DMS53 treated with DMSO at 0.1 percent for 48 hours (cell line): ENCODE measurements at regions not wholly inside any gene's neighbourhood (a gene's known extent, or its start where the extent isn't known, plus 50 kb on each side); places are given as distances from the start of the nearest gene placed in this dataset.
A peak's percentile ranks its signal among the peaks of the same experiment; 100 is the strongest.

Experiments
- DNase-seq: peaks from one replicate; lab custom pipeline; 2025; ENCODE audit not compliant: unreplicated experiment; lab: John Stamatoyannopoulos, UW

GRCh38 chr2:209334188-209335017, 89.4 kb upstream of the MAP2 start:
- DNase-seq, result peak; percentile 89

GRCh38 chr2:209340522-209340921, 83.3 kb upstream of the MAP2 start:
- no peak for DNase-seq

GRCh38 chr2:209344349-209344748, 79.5 kb upstream of the MAP2 start:
- DNase-seq, result no peak

- no peak for DNase-seq
Observed at GRCh38 chr2:209348433-209348832, 75.4 kb upstream of the MAP2 start.

GRCh38 chr2:209351636-209352035, 72.2 kb upstream of the MAP2 start:
- DNase-seq, result no peak

- no peak for DNase-seq
Observed at GRCh38 chr2:209358992-209359391, 64.9 kb upstream of the MAP2 start.

GRCh38 chr2:209367075-209367747, 56.6 kb upstream of the MAP2 start:
- DNase-seq, result no peak

GRCh38 chr2:209368406-209368805, 55.4 kb upstream of the MAP2 start:
- no peak for DNase-seq

- no peak for DNase-seq
Observed at GRCh38 chr2:209368914-209369313, 54.9 kb upstream of the MAP2 start.

- no peak for DNase-seq
Observed at GRCh38 chr2:209369656-209370055, 54.2 kb upstream of the MAP2 start.

GRCh38 chr2:209371407-209371806, 52.4 kb upstream of the MAP2 start:
- DNase-seq, result no peak
